ENCODE measurements at regions not wholly inside any gene's neighbourhood (a gene's known extent, or its start where the extent isn't known, plus 50 kb on each side); places are given as distances from the start of the nearest gene placed in this dataset.
"Not testable (repeated sequence)": the region's sequence is repeated elsewhere in the genome, so short reads cannot be mapped to it uniquely, and the experiment has no call there.

- DNase-seq, result no peak
Observed at GRCh38 chr10:25869609-25870008, 64.4 kb upstream of the MYO3A start.

- not testable (repeated sequence) for DNase-seq
Observed at GRCh38 chr10:25874402-25874801, 59.6 kb upstream of the MYO3A start.

GRCh38 chr10:25875556-25876165 is 58.4 kb upstream of the MYO3A start:
- DNase-seq, result peak; percentile 83 to 89

GRCh38 chr10:25877296-25877695 is 56.7 kb upstream of the MYO3A start:
- DNase-seq, result no peak
